ENCODE measurements at regions not wholly inside any gene's neighbourhood (a gene's known extent, or its start where the extent isn't known, plus 50 kb on each side); places are given as distances from the start of the nearest gene placed in this dataset.
"Not testable (repeated sequence)": the region's sequence is repeated elsewhere in the genome, so short reads cannot be mapped to it uniquely, and the experiment has no call there.

DNA sequence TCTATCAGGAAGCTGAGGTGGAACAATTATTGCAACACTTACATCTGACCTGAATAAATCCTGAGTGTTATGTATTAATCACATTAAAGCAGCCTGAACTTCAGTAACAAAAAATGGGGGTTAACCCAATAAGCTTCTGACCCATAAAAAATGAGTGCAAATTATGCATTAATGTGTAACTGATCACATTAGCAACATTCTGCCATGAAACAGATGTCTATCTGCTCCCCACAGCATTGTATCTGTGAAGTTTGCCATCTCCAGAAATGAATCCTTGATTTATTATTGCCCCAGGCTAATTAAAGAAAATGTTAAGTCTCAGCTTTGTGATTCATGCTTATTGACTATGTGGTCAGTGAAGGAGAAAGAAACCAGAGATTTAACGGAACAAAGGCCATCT is 304.9 kb downstream of the PCDH20 start:
- TF ChIP-seq POLR2A (IDR thresholded peaks at IDR 0.05) (no peak), EP300 (IDR thresholded peaks at IDR 0.05) (no peak), POLR2AphosphoS5 (IDR thresholded peaks at IDR 0.05) (no peak)
- TF ChIP-seq, protein P1, sequence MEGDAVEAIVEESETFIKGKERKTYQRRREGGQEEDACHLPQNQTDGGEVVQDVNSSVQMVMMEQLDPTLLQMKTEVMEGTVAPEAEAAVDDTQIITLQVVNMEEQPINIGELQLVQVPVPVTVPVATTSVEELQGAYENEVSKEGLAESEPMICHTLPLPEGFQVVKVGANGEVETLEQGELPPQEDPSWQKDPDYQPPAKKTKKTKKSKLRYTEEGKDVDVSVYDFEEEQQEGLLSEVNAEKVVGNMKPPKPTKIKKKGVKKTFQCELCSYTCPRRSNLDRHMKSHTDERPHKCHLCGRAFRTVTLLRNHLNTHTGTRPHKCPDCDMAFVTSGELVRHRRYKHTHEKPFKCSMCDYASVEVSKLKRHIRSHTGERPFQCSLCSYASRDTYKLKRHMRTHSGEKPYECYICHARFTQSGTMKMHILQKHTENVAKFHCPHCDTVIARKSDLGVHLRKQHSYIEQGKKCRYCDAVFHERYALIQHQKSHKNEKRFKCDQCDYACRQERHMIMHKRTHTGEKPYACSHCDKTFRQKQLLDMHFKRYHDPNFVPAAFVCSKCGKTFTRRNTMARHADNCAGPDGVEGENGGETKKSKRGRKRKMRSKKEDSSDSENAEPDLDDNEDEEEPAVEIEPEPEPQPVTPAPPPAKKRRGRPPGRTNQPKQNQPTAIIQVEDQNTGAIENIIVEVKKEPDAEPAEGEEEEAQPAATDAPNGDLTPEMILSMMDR (IDR thresholded peaks at IDR 0.05) = no peak

DNA sequence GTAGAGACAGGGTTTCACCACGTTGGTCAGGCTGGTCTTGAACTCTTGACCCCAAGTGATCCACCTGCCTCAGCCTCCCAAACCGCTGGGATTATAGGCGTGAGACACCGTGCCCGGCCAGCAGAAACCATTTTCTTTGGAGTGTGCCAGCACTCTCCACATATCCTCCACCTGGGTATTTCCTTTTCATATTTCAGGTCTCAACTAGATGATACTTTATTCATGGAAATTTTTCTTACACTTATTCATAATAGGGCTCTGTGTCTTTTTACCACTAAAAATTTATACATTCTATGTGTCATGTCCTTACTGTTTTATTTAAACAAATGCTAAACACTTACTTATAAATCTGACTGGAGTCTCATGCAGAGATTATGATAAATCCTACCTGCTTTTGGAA is 305.9 kb downstream of the PCDH20 start:
- H3K4me3 ChIP-seq = no peak overlapping the region
- DNase-seq = no peak
- no peaks in the 10 kb centered on the region for H3K27me3 ChIP-seq
- H3K27ac ChIP-seq = no peak overlapping the region
- H3K4me1 ChIP-seq = no peaks in the 10 kb centered on the region
- TF ChIP-seq, protein P1 (IDR thresholded peaks at IDR 0.05) = no peak
- no peak for TF ChIP-seq EP300 (IDR thresholded peaks at IDR 0.05)
- TF ChIP-seq POLR2AphosphoS5 (IDR thresholded peaks at IDR 0.05) = no peak
- no peak for TF ChIP-seq POLR2A (IDR thresholded peaks at IDR 0.05)
- WGBS, 2 donors = 79 to 88% methylated on average over 5 of the region's 5 CpGs
- intact Hi-C loops (cut with DNase I) = no loop called here
- H3K9me3 ChIP-seq = no peaks in the 10 kb centered on the region
- no peaks in the 10 kb centered on the region for H3K36me3 ChIP-seq

More for the DNA sequence above, 304.9 kb downstream of the PCDH20 start:
- Histone ChIP-seq H3K4me3 (no peak overlapping the region), H3K4me1 (no peaks in the 10 kb centered on the region), H3K9me3 (no peaks in the 10 kb centered on the region), H3K27me3 (no peaks in the 10 kb centered on the region), H3K36me3 (no peaks in the 10 kb centered on the region), H3K27ac (no peak overlapping the region)
- intact Hi-C loops (cut with DNase I) = no loop called here
- 87 to 89% methylated on average over 1 of the region's 1 CpG for WGBS, 2 donors
- no peak for DNase-seq

DNA sequence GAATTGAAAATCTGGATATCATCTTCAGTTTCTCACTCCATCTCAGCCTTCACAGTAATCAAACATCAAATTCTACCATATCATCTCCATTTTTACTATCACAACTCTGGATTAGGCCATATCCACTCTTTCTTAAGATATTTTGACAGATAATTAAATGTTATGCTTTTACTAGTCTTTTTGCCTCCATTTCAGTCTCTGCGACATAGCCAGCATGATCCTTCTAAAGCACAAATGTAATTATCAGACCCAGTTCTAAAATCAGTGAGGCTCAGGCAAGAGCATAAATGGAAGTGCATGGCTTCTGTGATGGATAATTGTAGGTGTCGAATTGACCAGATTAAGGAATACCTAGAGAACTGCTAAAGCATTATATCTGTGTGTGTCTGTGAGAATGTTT is 307.7 kb downstream of the PCDH20 start:
- Histone ChIP-seq H3K9me3 (no peaks in the 10 kb centered on the region), H3K27ac (no peak overlapping the region), H3K4me3 (no peak overlapping the region), H3K27me3 (no peaks in the 10 kb centered on the region), H3K36me3 (no peaks in the 10 kb centered on the region), H3K4me1 (no peaks in the 10 kb centered on the region)
- TF ChIP-seq, protein P1 (IDR thresholded peaks at IDR 0.05) = no peak
- TF ChIP-seq POLR2AphosphoS5 (IDR thresholded peaks at IDR 0.05) = no peak
- WGBS, 2 donors = 87 to 94% methylated on average over 2 of the region's 2 CpGs
- intact Hi-C loops (cut with DNase I) = no loop called here
- DNase-seq = no peak

DNA sequence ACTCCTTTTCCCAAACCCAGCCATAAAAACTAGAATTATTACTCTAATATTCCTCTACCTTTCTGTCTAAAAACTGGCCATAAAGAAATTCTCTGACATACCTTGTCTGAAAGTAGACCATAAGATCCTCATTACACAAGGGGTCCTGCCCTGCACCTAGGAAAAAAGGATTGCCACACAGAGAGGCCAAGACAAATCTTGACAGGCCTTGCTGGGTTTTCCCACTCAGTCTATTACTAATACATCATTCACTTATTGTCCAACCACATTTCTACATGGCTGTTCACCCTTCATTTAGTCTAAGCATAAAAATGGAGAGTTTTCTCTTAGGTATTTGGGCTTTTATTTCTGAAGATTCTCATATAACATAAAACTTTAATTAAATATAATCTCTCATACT is 319.8 kb downstream of the PCDH20 start:
- H3K36me3 ChIP-seq = no peaks in the 10 kb centered on the region
- no peaks in the 10 kb centered on the region for H3K4me1 ChIP-seq
- TF ChIP-seq, protein P1 (IDR thresholded peaks at IDR 0.05) = no peak
- TF ChIP-seq POLR2AphosphoS5 (IDR thresholded peaks at IDR 0.05) = no peak
- no peak for TF ChIP-seq POLR2A (IDR thresholded peaks at IDR 0.05)
- TF ChIP-seq EP300 (IDR thresholded peaks at IDR 0.05) = no peak
- intact Hi-C loops (cut with DNase I) = no loop called here
- H3K27me3 ChIP-seq = no peaks in the 10 kb centered on the region
- no peak overlapping the region for H3K4me3 ChIP-seq
- H3K27ac ChIP-seq = no peak overlapping the region
- DNase-seq = no peak
- H3K9me3 ChIP-seq = no peaks in the 10 kb centered on the region

DNA sequence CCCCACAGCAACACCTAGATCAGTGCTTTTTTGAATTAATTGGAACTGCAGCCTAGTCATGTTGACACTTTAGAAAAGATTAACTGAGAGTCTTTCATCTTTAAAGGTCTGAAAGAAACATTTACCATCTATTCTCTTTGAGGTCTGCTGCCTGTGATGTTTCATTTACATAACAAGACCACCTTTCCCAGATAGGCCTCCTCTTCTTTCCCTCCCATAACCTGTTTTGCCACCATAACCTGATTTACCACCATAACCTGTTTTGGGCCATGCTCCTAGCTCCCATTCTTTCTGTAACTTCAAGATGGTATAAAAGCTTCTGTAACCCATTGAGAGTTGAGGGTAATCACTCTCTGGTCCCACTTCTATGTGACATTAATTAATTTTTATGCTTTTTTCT is 320.8 kb downstream of the PCDH20 start:
- no peaks in the 10 kb centered on the region for H3K36me3 ChIP-seq
- TF ChIP-seq POLR2AphosphoS5 (IDR thresholded peaks at IDR 0.05) (no peak), EP300 (IDR thresholded peaks at IDR 0.05) (no peak), POLR2A (IDR thresholded peaks at IDR 0.05) (no peak)
- TF ChIP-seq, protein P1 (IDR thresholded peaks at IDR 0.05) = no peak
- intact Hi-C loops (cut with DNase I) = no loop called here
- no peak overlapping the region for H3K4me3 ChIP-seq
- no peaks in the 10 kb centered on the region for H3K4me1 ChIP-seq
- H3K9me3 ChIP-seq = no peaks in the 10 kb centered on the region
- no peak overlapping the region for H3K27ac ChIP-seq
- DNase-seq = no peak
- no peaks in the 10 kb centered on the region for H3K27me3 ChIP-seq

DNA sequence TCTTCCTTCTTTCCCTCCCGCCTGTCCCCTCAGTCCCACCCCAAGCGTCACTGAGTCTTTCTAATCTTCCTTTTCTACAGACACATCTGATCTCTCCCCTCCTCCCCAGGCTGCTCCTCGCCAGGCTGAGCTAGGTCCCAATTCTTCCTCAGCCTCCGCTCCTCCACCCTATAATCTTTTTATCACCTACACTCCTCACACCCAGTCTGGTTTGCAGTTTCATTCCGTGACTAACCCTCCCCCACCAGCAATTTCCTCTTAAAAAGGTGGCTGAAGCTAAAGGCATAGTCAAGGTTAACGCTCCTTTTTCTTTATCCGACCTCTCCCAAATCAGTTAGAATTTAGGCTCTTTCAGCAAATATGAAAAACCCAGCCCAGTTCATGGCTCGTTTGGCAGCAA is 325.8 kb downstream of the PCDH20 start:
- H3K4me3 ChIP-seq; H3K9me3 ChIP-seq; intact Hi-C loops (cut with DNase I); DNase-seq; H3K27ac ChIP-seq; H3K4me1 ChIP-seq; H3K27me3 ChIP-seq; H3K36me3 ChIP-seq: not testable (repeated sequence)
- 54 to 64% methylated on average over 8 of the region's 8 CpGs for WGBS, 2 donors
